DMS53 treated with DMSO at 0.1 percent for 48 hours (cell line): ENCODE measurements at regions not wholly inside any gene's neighbourhood (a gene's known extent, or its start where the extent isn't known, plus 50 kb on each side); places are given as distances from the start of the nearest gene placed in this dataset.
A peak's percentile ranks its signal among the peaks of the same experiment; 100 is the strongest.

Source experiments
- DNase-seq: peaks from one replicate; lab custom pipeline; 2025; ENCODE audit not compliant: unreplicated experiment; lab: John Stamatoyannopoulos, UW

DNA sequence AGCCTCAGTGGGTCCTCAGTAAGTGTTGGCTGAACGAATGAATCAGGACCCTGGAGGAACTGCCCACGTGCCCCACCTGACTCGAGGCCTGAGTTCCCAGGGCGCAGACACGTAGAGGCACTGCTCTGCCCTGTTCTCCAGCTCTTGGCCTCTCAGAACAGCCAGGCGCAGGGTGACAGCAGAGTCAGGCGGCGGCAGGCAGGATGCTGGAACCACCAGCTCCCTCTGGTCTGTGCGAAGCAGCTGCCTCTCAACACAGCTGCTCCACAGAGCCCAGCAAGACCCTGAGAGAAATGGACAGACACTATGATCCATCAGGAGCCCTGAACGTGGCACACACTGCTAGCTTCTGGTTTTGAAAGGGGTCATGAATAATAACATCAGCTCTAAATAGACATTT, 53.1 kb upstream of the BCO1 start:
- no peak for DNase-seq

DNA sequence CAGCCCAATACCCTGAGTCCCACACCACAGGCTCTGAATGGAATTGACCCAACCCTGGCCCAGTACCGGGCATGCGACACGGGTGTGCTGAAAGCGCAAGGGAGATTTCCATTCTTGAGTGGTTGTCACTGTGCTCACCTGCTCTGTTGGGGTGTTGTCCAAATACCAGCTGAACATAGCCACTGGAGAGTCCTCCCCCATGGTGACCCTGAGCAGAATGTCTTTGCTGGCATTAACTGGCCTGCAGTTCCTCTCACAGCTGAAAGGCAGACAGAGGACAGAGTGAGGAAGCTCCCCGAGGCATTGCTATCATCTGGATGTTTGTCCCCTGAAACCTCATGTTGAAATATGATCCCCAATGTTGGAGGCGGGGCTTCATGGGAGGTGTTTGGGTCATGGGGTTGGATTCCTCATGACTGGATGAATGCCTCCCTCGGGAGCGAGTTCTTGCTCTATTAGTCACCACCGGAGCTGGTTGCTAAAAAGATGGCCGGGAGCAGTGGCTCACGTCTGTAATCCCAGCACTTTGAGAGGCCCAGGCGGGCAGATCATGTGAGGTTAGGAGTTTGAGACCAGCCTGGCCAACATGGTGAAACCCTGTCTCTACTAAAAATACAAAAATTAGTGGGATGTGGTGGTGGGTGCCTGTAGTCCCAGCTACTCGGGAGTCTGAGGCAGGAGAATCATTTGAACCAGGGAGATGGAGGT, 57.3 kb upstream of the BCO1 start:
- DNase-seq, result peak; percentile 1

DNA sequence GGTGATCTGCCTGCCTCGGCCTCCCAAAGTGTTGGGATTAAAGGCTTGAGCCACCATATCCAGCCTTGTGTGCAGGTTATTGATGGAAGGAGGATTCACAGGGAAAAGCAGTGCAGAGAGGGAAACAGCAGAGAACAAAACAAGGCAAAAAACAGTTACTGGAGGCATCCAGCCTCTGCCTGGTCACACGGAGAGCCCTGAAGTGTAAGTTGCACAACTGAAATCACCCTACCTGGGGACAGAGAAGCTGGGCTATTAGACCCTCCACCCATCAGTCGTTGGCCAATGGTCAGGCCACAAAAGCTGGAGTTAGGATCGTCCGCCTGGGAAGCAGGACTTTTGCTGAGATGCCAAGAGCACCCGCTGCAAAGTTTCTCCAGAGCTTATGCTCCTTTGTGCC, 57.9 kb upstream of the BCO1 start:
- DNase-seq, result no peak

DNA sequence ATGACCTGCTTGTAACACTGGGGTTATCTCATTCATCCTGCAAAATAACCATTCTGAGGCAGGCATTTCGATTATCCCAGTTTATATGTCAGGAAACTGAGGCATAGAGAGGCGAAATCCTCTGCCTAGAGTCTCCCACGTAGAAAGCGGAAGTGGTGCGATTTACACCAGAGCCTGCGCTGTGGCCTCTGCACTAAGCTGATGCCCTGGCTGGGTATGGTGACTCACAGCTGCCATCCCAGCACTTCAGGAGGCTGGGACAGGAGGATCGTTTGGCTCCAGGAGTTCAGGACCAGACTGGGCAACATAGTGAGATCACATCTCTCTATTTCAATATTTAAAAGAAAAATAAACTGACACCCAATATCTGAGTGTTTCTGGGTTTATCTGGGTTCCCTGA, 59.3 kb upstream of the BCO1 start:
- no peak for DNase-seq

DNA sequence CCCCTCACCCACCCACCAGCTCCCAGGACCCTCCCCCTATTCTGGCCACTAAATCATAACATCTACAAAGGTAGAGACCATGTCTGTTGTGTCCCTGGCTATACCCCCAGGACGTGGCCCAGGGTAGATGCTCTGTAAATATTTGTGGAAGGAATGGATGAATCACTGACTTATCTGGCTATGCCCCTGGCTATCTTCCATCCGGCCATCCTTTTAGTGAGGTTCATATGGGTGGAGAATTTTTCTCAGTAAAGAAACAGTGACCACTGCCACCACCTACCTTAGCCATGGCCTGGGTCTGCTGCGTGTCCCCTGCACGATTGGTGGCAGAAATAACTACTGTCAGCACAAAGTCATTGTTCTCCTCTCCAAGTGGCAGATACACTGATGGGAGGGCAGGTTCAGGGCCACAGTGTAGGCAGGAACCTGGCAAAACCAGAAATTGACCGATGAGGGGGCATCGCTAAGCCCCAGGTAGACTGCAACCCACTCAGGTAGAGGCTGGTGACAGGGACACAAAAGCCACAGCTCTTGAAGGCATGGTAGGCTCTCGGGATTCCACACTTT, 63.1 kb upstream of the BCO1 start:
- DNase-seq, result peak; percentile 9

DNA sequence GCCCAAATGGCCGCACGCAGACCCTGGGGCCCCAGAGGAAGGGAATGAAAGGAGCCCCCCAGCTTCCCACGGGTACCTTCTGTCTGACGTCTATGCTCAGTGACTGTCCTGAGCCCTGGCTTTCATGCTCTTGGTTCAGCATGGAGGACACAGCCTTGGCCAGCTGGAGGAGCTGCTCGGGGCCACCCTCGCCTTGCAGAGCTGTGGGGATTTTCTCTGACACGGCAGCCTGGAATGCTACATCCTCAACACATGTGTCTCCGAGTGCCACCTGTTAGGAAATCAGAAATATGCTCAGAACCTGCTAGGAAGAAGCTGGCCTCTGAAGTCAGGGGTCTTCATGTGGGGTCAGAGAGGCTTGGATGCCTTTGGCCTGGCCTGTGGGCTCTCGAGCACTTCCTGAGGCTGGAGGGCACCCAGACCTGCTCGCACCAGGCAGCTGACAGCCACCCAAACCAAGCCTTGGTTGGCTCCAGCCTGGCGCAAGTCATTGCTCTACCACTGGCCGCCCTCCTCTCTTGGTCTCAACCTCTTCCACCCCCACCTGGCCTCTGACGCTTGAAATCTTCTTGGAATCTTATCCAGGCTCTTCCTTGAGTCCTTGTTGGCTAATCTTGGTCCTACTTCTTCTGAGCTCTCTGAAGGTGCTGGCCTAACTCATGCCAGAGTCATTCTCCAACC, 63.7 kb upstream of the BCO1 start:
- no peak for DNase-seq

DNA sequence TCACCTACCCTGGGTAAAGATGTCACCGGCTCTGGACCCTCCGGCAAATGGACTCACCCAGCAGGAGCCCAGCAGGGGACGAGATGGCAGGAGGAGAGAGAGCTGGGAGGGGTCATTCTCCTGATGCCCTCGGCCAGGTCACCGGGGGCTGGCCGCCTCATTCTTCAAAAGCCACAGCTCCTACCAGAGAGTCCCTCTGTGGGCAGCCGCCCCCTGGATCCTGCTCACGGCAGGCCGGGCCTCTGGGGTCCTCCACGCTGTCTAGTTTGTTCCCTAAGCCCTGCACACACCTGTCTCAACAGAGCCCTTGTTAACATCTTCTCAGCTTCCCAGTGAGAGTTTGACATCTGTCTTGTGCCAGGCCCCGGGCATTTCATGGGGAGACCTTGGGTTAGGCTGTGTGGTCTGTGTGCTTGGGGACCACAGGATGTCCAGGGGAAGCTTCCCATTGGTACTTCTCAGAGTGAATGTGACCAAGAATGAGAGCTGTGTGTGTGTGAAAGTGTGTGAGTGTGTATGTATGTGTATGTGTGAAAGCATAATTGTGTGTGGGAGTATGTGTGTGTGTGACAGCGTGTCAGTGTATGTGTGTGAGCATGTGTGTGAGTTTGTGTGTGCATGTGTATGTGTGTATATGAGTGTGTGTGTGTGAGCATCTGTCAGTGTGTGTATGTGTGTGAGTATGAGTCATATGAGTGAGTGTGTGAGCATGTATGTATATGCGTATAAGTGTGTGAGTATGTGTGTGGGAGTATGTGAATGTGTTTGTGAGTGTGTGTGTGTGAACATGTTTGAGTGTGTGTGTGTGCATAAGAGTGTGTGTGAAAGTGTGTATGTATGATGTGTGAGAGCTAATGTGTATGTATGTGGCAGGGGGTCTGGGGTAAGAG, 65.5 kb upstream of the BCO1 start:
- DNase-seq, result no peak

DNA sequence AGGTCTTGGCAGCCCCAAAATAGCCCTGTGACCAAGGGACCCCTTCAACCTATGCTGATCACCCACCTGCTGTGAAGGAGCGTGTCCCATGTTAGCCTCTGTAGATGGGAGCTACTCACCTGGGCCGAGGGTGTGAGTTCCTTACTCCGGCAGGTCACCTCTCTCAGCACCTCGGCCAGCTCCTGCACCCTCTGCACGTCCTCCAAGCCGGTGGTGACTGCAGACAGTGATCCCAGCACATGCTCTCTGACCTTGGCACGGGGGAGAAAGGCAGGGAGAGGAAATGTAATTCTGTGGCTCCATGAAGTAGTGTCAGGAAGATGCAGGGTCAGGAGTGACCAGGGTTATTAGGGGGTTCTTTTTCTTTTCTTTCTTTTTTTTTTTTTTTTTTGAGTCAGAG, 67.7 kb upstream of the BCO1 start:
- DNase-seq, result no peak

DNA sequence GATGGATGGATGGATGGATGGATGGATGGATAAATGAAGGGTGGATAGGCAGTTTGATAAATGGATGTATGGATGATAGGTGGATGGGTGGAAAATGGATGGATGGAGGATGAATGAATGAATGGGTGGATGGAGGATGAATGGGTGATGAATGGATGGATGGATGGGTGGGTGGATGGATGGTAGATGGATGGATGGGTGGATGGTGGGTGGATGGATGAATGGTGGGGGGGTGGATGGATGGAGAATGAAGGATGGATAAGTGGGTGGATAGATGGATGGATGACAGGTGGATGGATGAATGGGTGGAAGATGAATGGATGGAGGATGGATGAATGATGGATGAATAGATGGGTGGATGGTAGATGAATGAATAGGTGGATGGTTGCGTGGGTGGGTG, 70.1 kb upstream of the BCO1 start:
- DNase-seq, result no peak

DNA sequence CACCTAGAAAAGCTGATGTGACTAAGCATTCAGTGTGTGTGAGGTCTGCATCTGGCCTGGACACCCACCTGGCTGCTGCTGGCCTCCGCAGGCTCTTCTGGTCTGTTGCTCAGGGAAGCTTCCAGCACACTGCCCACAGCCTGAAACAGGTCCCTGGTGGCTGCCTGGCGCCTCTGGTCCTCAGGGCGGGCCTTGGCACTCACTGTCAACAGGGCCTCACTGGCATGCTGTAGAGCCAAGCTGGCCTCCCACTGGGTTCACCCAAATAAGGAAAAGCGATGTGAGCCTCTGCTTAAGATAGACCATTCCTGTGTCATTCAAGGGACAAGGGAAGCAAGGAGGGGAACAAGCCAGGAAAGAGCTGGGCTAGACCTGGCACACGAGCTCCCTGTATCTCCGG, 70.6 kb upstream of the BCO1 start:
- DNase-seq, result no peak

DNA sequence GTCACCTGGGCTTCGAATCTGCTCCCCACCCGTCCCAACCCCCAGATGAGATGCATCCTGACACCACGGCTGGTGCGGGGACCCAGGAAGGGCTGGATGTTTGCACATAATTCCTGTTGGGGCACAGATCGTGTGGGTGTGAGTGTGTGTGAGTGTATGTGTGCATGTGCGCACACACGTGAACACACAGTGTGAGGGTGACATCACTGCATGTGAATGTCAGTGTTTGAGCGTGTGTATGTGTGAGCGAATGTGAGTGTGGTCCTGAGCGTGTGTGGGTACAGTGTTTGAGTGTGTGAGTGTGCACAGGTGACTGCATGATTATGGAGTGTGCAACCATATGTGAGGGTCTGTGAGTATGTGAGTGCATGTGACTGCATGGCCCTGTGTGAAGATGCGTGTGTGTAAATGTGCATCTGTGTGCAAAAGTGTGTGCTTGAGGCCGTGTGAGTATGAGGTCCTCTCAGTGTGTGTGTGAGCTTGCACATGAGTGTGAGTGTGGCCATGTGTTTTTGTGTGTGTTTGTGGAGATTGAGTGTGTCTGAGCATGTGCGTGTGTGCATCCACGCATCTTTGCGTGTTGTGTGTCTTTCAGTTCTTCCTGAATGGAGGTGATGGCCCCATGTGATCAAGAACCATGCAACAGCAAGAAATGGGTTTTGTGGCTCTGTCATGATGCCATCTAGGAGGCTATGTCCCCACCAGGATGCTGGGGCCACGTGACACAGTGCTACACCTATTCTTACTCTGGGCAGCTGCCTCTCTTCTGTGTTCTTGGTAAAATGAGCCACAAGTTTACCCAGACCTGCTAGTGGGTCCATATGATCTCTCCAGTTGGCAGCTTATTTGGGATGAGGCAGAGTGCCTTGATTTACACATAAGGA, 70.5 kb upstream of the GCSH start:
- DNase-seq, result no peak

DNA sequence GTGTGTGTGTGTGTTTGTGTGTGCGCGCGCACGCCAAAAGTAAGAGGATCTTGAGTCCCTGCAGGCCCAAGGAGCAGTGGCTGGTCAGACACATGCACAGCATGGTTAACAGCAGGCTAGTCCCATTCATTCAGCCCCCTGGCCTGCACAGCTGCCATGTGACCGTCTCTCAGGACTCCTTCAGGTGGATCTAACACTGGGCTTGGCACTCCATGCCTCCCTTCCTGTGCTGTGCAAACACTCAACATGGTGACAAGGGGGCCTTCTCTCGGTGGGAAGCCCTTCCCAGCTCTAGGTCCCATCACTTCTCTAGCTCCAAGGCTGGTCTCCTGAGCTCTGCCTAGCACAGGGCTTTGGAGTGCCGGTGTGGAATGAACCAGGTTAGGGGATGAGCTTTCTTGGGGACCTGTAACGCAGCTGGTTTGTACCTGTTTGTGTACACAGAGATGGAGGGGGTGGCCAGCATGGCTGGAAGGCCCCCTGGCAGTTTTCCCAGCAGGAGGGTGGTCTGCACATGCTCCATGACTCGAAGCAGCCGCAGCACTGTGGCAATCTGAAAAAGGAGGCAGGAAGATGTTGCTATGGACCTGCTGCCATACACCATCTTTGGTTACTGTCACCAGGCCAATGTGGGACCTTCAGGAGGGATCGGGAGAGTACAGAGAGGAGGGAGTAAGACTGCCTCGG, 69.4 kb upstream of the GCSH start:
- DNase-seq, result no peak

DNA sequence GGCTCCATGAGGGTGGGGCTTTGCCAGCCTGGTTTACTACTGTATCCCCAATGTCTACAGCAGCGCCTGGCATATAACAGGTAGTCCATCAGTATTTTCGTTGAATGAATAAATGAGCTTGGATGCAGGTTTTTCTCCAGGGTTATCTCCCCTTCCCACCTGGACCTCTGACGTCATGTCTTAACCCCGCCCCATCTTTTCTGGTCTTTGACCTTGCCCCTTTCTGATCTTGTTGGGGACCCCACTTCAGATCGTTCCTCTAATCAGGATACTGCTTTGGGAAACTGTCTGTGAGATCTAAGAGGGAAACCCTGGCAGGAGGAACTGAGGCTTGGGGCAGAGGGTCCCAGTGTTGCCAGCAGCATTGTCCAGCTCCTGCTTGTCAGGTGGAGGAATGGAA, 68.8 kb upstream of the GCSH start:
- no peak for DNase-seq

DNA sequence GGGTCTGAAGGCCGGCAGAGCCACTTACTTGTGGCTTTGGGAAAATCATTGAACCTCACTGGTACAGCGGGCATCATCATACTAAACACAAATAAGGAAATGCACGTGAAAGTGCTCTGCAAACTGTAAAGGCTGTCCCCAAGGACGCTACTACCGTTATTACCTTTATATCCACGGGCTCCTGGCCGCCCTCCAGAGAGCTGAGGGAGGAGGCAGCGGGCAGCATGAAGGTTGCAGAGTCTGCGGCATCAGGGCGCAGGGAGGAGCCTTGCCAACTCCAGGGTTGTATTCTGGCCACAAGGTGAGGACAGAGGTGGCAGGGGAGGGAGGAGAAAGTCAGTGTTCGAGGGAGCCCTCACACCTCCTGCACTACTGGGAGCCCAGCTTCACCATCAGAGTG, 68.3 kb upstream of the GCSH start:
- no peak for DNase-seq

DNA sequence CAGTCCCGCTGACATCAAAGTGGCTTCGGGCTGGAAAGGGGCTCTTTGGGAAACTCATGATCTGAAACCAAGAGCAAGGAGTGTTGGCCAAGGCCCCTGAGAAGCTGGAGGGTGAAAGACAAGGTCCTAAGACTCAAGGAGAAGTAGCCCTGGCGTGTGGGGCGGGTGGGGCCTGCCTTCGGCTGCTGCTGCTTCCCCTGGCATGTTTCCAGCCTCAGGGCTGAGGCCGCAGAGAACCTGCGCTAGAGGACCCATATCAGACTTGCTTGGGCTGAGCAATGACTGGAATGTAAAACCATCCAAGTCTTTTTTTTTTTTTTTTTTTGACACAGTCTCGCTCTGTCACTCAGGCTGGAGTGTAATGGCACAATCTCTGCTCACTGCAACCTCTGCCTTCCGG, 67.5 kb upstream of the GCSH start:
- DNase-seq, result no peak

DNA sequence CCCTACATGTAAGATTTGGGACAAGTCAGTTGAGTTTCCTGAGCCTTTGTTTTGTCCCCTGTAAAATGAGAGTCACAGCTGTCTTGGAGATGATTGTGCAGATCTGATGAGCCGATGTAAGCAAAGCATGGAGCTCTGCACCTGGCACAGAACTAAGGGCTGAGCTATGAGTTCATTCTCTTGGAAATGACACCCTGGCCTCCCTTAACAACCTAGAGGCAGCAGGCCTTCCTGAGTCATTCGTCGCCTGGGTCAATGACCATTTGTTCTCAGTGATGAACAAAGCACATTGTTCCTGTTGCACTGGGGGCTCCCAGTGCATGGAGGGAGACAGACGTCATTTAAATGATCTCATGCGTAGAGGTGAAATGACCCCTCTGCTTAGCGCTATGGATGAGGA, 62.8 kb upstream of the GCSH start:
- no peak for DNase-seq

DNA sequence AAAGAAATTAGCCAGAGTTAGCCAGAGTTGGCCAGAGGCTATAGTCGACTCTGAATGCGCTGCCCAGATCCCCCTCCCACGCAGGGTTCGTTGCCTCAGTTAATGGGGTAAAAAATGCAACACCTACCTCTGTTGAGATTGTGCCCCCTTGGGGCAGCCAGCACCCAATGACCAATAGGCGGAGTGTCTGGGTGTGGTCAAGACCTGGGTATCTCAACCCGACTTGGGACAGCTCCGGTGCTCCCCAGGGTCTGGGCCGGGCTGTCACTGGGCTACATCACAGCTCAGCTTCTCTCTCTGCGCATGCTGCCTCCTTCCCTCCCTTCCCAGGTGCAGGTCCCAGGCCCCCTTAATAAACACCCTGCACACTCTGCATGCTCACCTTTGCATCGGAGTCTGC, 59.6 kb upstream of the GCSH start:
- DNase-seq, result no peak

DNA sequence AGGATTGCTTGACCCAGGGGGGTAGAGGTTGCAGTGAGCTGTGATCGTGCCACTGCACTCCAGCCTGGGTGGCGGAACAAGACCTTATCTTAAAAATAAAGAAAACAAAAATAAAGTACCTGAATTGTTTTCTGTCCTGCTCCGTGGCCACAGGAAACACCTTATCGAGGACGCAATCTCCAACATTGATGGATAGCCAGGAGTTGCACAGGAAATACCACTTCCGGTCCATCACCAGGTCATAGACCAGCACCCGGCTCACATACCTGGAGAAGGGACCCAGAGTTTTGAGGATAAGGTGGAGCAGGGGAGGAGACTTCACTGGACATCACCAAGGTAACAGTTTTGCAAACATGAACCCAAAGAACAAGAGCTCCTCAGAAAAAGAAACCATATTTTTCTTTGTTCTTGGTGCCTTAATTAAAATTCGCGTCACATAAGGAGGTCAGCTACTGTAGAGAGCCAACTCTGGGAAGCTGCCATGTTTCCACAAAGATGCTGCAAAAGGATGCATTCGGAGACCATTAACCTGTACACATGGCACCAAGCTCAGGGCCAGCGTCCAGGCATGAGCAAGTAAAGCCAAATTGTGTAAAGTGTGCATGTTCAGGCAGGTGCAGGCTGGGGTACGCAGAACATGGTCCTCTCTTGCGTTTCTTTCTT, 55.6 kb upstream of the GCSH start:
- no peak for DNase-seq

DNA sequence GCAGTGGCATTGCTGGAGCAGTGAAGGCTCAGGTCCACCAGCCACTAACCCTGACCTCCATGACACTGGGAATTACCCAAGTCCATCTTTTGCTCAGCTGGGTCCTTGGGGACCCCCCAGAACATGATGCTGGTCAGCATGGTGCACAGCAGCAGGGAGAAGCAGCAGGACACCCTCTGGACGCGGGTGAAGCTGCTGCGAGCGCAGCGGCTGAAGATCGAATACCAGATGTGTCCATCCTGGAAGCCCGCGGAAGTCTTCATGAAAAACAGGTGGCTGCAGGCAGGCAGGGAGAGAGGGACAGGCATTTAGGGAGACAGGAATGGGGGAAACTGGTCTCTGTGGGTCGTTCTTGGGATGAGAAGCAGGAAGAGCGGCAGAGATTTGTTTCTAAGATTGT, 53.4 kb upstream of the GCSH start:
- no peak for DNase-seq

DNA sequence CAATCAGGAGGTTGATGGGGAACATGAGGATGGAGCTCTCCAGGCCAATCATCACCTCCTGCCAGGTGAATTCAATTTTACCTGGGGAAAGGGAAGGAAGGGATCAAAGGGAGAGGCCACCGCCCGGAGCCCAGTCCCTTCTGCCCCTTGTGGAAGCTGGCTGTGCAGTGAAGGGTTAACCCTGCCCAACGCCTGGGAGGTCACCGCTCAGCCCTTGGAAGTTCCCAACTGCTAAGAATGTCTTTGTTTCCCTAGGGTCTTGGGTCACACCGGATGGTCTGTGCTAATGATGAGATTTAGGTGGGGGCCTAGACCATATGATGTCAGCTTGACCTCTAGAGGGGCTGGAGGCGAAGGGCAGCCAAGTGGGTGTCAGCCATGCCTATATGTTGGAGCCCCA, 52.1 kb upstream of the GCSH start:
- DNase-seq, result no peak
